ENCODE measurements at regions not wholly inside any gene's neighbourhood (a gene's known extent, or its start where the extent isn't known, plus 50 kb on each side); places are given as distances from the start of the nearest gene placed in this dataset.

DNA sequence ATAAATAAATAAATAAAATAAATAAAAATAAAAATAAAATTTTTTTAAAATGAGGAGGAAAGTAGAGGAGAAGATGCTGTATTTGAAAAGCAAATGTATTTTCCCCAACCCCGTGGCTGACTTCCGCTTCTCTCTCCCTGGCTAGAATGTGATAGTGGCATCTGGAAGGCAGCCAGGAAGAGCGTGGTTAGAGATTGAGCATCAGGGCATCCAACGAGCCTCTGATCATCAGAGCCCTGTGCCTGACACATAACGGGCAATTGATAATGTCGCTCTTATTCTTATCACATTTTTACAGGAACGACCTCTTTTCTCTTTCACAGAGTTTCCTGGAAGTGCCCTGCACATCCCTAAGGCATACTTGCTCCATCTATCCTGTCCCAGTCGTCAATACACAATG is 496.9 kb upstream of the TMEM132C start:
- TF ChIP-seq EZH2 (IDR thresholded peaks at IDR 0.05; ENCODE audit: borderline replicate concordance, insufficient read depth, low read length, poor library complexity, severe bottlenecking) (no peak), EP300 (conservative IDR thresholded peaks at IDR 0.05; ENCODE audit: poor library complexity, severe bottlenecking) (no peak), RAD21 (conservative IDR thresholded peaks at IDR 0.05) (no peak), SMC3 (conservative IDR thresholded peaks at IDR 0.05; ENCODE audit: poor library complexity) (no peak), TAF1 (IDR thresholded peaks at IDR 0.05; ENCODE audit: low read depth) (no peak), POLR2AphosphoS5 (IDR thresholded peaks at IDR 0.05) (no peak)
- TF ChIP-seq, protein P1, sequence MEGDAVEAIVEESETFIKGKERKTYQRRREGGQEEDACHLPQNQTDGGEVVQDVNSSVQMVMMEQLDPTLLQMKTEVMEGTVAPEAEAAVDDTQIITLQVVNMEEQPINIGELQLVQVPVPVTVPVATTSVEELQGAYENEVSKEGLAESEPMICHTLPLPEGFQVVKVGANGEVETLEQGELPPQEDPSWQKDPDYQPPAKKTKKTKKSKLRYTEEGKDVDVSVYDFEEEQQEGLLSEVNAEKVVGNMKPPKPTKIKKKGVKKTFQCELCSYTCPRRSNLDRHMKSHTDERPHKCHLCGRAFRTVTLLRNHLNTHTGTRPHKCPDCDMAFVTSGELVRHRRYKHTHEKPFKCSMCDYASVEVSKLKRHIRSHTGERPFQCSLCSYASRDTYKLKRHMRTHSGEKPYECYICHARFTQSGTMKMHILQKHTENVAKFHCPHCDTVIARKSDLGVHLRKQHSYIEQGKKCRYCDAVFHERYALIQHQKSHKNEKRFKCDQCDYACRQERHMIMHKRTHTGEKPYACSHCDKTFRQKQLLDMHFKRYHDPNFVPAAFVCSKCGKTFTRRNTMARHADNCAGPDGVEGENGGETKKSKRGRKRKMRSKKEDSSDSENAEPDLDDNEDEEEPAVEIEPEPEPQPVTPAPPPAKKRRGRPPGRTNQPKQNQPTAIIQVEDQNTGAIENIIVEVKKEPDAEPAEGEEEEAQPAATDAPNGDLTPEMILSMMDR (IDR thresholded peaks at IDR 0.05; ENCODE audit: poor library complexity, severe bottlenecking) = no peak
